HUES48 (cell line): ENCODE measurements at regions not wholly inside any gene's neighbourhood (a gene's known extent, or its start where the extent isn't known, plus 50 kb on each side); places are given as distances from the start of the nearest gene placed in this dataset.

Source experiments
- H3K27ac ChIP-seq: one replicate; pipeline ENCODE4 v1.7.0; 2013; ENCODE audit warnings: low read depth, low read length, inconsistent platforms
- H3K27me3 ChIP-seq: 2 replicates; pipeline ENCODE4 v1.6.1; 2013; ENCODE audit warnings: mild to moderate bottlenecking, low read length; ENCODE audit not compliant: control insufficient read depth, insufficient read depth
- H3K36me3 ChIP-seq: 2 replicates; pipeline ENCODE4 v1.6.1; 2013; ENCODE audit warnings: low read length; ENCODE audit not compliant: control insufficient read depth, insufficient read depth
- H3K4me1 ChIP-seq: 2 replicates; pipeline ENCODE4 v1.6.1; 2013; ENCODE audit warnings: mild to moderate bottlenecking, low read length; ENCODE audit not compliant: control insufficient read depth, insufficient read depth
- H3K4me3 ChIP-seq: 2 replicates; pipeline ENCODE4 v1.5.1; 2013; ENCODE audit warnings: mild to moderate bottlenecking, low read depth, low read length
- H3K9ac ChIP-seq: 2 replicates; pipeline ENCODE4 v1.6.1; 2013; ENCODE audit warnings: mild to moderate bottlenecking, low read depth, low read length, moderate library complexity
- H3K9me3 ChIP-seq: 2 replicates; pipeline ENCODE4 v1.6.1; 2013; ENCODE audit warnings: low read length; ENCODE audit not compliant: control insufficient read depth, insufficient read depth

DNA sequence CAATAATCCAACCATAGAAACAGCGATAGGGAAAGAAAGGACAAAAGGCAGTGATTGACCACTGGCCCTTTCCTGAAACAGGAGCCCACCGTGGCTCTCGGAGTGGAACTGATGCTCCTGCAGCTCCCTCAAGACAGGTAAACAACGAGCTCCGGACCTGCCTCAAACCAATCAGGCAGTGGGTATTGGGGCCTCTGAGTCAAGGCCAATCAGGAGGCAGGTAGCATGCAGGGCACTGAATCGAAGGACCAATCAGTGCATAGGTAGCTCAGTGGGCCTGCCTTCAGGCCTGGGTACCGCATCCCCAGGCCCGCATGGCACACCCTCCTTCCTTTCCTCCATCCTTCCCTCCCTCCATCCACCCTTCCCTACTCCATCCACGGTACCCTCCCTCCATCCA is 425.1 kb upstream of the MGMT start:
- Histone ChIP-seq H3K36me3 (no peaks in the 10 kb centered on the region), H3K4me3 (no peak overlapping the region), H3K4me1 (peaks cover 6% of the 10 kb centered on the region), H3K9me3 (no peaks in the 10 kb centered on the region), H3K27ac (no peak overlapping the region), H3K9ac (no peak overlapping the region), H3K27me3 (no peaks in the 10 kb centered on the region)

DNA sequence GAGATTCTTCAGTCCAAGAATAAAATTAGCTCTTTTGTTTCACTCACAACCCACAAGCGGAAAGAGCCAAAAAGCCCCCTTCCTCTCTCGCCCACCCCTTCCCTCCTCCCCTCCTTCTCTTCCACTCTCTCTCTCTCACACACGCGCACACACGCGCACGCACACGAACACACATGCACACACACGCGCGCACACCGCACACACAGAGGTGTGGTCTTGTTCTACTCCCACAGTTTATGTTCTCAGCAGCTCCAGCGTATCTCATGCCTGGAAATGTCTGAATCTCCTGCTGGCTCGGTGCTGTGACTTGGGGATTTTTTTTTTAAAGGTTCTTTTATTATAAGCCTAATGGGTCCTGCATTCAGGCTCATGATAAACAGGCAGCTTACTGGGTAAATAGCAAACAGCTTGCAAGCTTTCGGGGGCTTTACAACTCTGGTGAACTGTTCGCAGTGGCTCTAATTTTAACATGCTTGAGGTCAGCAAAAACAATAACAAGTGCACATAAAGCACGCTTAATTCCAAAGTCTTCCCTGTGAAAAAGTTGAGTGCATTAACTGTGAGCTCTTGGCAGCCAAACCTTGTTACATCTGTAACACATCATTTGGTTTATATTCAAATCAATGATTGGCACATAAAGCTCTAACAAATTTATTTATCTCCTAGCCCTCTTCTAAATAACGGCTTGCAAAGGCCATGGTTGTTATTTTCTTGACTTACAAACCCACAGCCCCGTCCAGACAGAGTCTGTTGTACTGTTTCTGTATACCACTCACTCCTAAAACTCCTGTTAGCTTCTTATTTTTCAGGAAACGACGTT is 424.1 kb upstream of the MGMT start:
- no peak overlapping the region for H3K4me3 ChIP-seq
- no peak overlapping the region for H3K27ac ChIP-seq
- no peaks in the 10 kb centered on the region for H3K9me3 ChIP-seq
- H3K9ac ChIP-seq: no peak overlapping the region
- no peaks in the 10 kb centered on the region for H3K36me3 ChIP-seq
- peaks cover 6% of the 10 kb centered on the region for H3K4me1 ChIP-seq
- no peaks in the 10 kb centered on the region for H3K27me3 ChIP-seq

DNA sequence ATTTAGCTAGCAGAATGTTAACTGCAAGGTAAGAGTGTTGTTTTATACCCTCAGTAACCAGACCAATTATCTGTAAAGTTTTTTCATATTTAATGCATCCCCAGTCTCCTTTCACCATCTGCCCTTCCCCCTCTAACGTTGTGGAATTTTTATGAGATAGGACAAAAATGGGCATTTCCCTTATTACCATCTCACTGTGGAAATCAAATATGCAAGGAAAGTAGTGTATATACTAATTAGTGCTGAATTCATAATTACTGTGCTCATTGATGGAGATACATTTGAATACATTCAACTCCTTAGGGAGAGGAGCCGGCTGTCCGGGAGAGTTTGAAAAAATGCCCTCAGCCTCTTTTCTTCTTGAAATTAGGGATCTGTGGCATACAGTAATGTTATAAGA is 423.4 kb upstream of the MGMT start:
- peaks cover 6% of the 10 kb centered on the region for H3K4me1 ChIP-seq
- no peak overlapping the region for H3K9ac ChIP-seq
- no peak overlapping the region for H3K4me3 ChIP-seq
- no peaks in the 10 kb centered on the region for H3K36me3 ChIP-seq
- H3K27me3 ChIP-seq: no peaks in the 10 kb centered on the region
- no peak overlapping the region for H3K27ac ChIP-seq
- H3K9me3 ChIP-seq: no peaks in the 10 kb centered on the region

DNA sequence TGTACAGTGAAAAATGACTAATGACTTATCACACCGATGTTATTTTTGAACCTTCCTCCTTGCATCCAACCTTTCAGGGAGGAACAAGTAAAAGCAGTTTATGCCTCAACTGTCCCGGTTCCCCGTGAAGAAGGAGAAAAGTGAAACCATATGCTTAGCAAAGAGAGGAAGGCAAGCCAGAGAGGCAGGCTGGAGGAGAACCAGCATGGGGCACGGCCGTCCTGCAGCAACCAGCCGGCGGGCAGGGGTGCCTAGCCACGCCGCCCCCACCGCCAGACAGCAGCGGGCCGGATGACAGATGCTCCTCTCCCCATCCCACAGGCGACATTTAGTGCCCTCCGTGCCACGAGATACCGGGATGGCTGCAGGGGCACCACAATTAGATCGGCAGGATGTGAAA is 421.4 kb upstream of the MGMT start:
- H3K27me3 ChIP-seq: no peaks in the 10 kb centered on the region
- no peaks in the 10 kb centered on the region for H3K36me3 ChIP-seq
- no peak overlapping the region for H3K9ac ChIP-seq
- H3K9me3 ChIP-seq: no peaks in the 10 kb centered on the region
- H3K27ac ChIP-seq: no peak overlapping the region
- H3K4me3 ChIP-seq: no peak overlapping the region
- H3K4me1 ChIP-seq: no peaks in the 10 kb centered on the region

DNA sequence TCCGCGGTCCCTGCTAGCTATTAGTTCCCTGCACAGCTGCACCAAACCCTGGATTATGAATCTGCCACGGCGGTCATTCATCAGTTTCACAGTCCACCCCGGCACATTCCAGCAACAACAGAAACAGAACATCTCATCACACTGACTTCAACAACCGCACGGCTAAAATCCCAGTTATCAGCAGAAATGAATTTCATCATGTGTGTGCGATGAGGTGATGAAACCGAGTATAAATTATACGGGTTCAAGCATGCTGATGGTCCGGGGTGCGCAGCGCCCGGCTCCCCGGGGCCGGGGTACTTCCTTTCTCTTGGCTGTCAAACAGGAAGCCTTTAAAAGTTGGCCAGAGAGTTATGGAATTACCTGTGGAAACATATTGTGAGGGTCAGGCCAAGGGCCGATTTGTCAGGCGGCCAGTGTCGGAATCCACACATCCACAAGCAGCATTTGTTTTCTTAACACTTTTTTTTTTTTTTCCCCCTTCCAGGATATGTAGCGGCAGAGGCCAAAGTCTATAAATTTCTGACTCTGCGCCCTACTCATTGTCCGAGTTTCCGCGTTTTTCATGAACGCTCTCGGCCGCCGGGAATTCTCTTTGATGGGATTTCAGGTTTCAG is 420.9 kb upstream of the MGMT start:
- no peak overlapping the region for H3K27ac ChIP-seq
- no peaks in the 10 kb centered on the region for H3K36me3 ChIP-seq
- H3K9ac ChIP-seq: no peak overlapping the region
- H3K4me1 ChIP-seq: no peaks in the 10 kb centered on the region
- no peaks in the 10 kb centered on the region for H3K9me3 ChIP-seq
- no peaks in the 10 kb centered on the region for H3K27me3 ChIP-seq
- no peak overlapping the region for H3K4me3 ChIP-seq

DNA sequence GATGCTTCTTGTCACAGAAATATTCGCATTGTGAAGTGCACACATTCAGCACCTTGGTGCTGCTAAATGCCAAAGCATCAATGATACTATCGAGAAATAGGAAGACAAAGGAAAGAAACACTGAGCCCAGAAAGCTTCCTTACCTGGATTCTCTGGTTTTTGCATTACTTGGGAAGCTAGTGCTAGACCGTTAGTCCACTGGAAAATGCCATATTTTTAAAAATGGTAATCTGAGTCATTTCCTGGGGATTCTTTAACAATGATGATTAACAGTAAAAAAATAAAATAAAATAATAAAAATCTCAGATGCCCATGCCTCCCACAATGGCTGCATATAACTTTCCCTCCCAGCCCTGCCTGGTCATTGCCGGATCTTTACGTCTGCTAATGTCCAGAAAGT is 420.1 kb upstream of the MGMT start:
- Histone ChIP-seq H3K27ac (no peak overlapping the region), H3K36me3 (no peaks in the 10 kb centered on the region), H3K4me3 (no peak overlapping the region), H3K27me3 (no peaks in the 10 kb centered on the region), H3K9ac (no peak overlapping the region), H3K4me1 (no peaks in the 10 kb centered on the region), H3K9me3 (no peaks in the 10 kb centered on the region)

DNA sequence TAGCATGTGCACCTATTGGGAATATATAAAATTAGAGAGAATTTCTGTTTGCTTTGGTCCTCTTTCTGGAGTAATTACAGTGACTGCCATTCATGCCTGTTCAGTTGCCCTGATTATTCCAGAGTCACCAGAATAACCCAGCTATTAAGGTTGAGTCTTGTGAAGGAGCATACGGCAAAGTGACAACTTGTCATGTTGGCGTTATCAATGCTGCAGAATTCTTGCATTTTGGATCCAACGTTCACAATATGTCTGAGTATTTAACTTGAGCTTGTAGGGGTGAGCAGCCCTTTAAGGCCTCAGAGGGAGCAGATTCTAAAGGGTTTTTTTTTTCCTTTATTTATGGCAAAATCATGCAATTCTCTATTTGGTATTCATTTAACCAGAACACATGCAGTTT is 419.4 kb upstream of the MGMT start:
- Histone ChIP-seq H3K4me3 (no peak overlapping the region), H3K36me3 (no peaks in the 10 kb centered on the region), H3K9me3 (no peaks in the 10 kb centered on the region), H3K27me3 (no peaks in the 10 kb centered on the region), H3K9ac (no peak overlapping the region), H3K4me1 (no peaks in the 10 kb centered on the region), H3K27ac (no peak overlapping the region)

DNA sequence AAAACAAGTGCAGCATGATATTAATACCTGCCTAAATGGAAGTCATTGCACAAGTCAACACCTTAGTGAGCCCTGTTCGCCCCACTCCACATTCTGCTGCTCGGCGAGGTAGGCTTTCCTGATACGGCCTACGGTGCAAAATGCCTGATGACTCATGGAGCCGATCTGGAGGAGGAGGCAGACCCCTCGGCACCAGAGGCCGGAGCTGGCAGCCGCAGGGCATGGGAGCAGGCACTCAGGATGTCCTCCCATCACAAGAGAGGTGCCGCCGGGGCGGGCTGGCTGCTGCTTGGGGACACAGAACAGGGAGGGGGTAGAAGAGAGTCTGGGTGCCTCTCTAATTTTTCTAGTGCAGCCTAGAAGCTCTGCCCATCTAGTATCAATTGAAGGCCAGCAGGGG is 418.5 kb upstream of the MGMT start:
- Histone ChIP-seq H3K4me1 (no peaks in the 10 kb centered on the region), H3K9ac (no peak overlapping the region), H3K9me3 (no peaks in the 10 kb centered on the region), H3K27me3 (no peaks in the 10 kb centered on the region), H3K36me3 (no peaks in the 10 kb centered on the region), H3K4me3 (no peak overlapping the region), H3K27ac (no peak overlapping the region)

DNA sequence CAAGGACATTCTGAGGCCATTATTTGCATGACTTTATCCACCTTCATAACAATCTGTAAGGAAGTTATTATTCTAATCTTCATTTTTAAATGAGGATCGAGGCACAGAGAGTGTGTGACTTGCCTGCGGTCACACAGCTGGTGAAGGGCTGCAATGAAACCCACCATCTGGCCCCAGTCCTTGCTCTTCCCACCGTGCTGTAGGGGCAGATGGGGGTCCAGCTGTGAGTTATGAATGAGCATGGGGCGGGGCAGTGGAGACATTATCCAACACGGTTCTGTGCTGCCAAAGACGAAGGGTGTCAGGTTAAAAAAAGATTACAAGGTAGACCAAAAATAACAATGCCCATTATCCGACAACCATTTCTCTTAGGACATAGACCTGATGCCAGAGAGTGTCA is 417.5 kb upstream of the MGMT start:
- H3K9me3 ChIP-seq: no peaks in the 10 kb centered on the region

DNA sequence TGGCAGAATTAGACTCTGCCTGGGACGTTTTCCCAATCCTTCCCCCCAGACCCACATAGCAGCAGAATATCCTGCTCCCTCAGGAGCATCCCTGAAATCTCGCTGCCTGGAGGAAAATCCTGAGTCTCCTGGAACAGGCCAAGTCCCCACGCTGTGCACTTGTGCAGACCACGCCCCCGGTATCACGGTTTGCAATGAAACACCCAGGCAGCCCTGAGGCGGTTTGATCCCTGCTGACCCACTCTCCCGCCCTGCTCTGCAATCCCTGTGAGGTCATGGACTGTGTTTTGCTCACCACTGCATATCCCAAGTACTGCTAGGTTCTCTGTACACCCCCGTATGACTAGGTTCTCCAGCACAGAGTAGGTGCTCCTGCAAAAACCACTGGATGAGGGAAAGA is 411.8 kb upstream of the MGMT start:
- no peak overlapping the region for H3K9ac ChIP-seq
- H3K4me1 ChIP-seq: no peaks in the 10 kb centered on the region
- H3K4me3 ChIP-seq: no peak overlapping the region
- no peaks in the 10 kb centered on the region for H3K36me3 ChIP-seq
- no peak overlapping the region for H3K27ac ChIP-seq
- no peaks in the 10 kb centered on the region for H3K9me3 ChIP-seq
- no peaks in the 10 kb centered on the region for H3K27me3 ChIP-seq

More for the DNA sequence above, 417.5 kb upstream of the MGMT start:
- Histone ChIP-seq H3K36me3 (no peaks in the 10 kb centered on the region), H3K27me3 (no peaks in the 10 kb centered on the region), H3K4me1 (no peaks in the 10 kb centered on the region), H3K4me3 (no peak overlapping the region), H3K27ac (no peak overlapping the region), H3K9ac (no peak overlapping the region)

DNA sequence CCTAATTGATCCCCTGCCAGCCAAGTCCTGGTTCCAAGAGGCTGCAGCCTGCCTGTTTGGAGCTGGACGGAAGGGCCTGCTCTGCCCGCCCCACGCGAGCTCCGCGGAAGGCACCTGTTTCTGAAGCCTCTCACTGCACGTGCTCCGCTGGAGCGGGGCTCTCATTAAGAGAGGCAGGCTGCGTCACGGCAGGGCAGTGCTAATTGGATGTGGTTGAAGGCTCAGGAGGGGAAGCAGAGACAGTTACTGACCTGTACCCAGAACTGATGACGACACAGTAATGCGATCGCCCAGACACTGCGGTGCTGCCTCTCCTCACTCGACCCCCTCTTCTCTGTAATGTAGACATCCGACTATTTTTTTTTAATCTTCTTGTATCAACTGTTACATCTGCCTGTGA is 411.1 kb upstream of the MGMT start:
- H3K9ac ChIP-seq: no peak overlapping the region
- no peak overlapping the region for H3K27ac ChIP-seq
- no peaks in the 10 kb centered on the region for H3K27me3 ChIP-seq
- H3K36me3 ChIP-seq: no peaks in the 10 kb centered on the region
- H3K4me3 ChIP-seq: no peak overlapping the region
- no peaks in the 10 kb centered on the region for H3K9me3 ChIP-seq
- no peaks in the 10 kb centered on the region for H3K4me1 ChIP-seq
